GM18502 (cell line): ENCODE measurements at regions not wholly inside any gene's neighbourhood (a gene's known extent, or its start where the extent isn't known, plus 50 kb on each side); places are given as distances from the start of the nearest gene placed in this dataset.
"Not testable (repeated sequence)": the region's sequence is repeated elsewhere in the genome, so short reads cannot be mapped to it uniquely, and the experiment has no call there.

Source experiments
- ATAC-seq: cut with Tn5 transposase; IDR thresholded peaks from one replicate; pipeline ENCODE4 v1.9.1; 2021; ENCODE audit warnings: mild to moderate bottlenecking; ENCODE audit not compliant: unreplicated experiment, poor library complexity

DNA sequence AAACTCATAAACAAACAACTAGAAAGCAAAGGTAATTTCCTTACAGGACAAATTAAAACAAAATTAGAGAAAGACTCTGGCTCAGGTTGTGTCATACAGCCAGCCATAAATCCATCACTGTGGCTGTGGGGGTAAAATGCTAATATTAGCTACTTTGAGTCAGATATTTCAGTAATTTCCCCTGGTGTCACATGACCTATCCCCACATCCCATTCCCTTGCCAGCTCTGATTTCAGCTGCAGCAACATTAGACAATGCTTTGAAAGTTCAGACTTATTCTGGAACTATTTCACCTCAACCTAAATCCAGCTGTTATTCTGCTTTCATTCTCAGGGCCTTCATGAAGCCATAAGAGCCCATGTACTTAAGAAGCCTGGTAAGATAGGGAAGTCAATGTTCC is 55.3 kb downstream of the RPL10L start:
- ATAC-seq, result no peak

- ATAC-seq, result no peak
These were observed 68.8 kb downstream of the RPL10L start for GRCh38 chr14:46582826-46583225.

DNA sequence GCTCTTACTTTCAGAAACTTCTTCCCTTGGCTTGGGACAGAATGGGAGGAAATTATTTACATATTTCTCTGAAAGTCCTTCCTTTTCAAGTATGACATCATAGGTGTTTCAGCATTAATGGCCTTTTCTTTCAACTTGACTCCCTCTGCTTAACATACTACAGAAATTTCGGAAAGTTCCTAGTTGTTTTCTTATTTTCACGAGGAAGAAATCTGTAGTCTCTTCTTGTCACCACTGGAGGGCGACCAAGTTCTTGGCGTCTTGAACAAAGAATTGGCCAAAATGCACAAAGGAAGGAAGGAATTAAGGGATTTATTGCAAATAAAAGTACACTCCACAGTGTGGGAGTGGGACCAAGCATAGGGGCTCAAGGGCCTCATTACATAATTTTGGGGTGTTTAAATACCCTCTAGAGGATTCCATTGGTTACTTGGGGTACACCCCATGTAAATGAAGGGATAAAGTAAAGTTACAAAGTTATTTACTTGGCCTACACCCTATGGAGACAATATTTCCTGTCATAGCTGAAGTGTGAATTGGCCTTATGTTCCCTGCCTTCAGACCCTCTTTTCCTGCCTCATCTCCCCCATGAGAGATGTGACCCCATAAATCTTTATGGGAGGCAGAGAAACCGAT is 70.4 kb downstream of the RPL10L start:
- ATAC-seq, result peak; percentile 83

DNA sequence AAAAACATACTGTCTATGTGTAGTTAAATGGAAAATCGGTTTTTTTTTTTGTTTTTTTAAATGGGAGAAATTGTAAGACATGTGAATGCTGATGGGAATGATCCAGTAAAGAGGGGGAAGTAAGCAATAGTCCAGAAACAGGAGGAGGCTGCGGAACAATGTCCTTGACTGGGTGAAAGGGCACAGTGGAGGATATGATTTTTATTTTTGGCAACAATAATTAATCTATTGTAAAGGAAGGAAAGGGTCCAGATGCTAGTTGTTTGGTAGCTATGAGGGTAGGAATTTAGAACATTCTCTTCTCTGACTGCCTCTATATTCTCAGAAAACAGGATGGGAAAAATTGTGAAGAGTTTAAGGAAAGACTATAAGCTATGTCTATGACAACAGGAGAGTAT is 76.6 kb downstream of the RPL10L start:
- no peak for ATAC-seq

- ATAC-seq, result no peak
These were observed 77.2 kb downstream of the RPL10L start for GRCh38 chr14:46574221-46574977.

DNA sequence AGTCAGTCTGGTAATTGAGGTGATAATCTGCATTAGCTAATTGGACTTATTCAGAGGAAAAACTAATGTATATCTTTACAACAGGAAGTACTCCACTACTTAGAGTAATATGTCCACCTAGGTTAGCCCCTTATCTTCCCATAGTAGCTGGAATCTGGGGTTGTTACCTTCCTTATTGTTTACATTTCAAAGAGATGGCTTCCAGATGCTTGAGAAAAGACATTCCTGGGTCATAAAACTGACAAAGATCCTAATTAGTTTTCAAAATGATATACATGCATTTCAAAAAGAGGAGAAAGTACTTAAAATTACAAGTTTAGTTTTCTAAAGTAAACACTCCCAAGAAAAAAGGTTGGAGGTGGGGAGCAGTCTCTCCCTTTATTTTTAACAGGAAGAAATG is 78.1 kb downstream of the RPL10L start:
- ATAC-seq, result no peak

DNA sequence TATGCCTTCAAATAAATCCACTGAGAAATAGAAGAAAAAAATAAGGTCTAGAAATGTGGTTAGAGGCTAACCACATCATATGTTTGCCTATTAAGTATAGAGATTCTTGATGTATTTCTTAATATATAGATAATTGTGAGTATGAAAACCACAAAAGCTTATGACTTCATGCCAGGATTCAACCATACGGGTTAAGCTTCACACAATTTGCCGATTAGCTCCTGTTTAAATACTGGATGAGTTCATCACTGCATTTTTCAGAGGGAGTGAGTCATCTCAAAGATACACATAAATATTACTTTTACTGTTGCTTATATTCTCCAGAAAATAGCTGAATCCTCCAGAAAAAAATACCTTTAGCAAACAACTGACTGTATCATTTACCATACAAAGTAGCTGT is 79.6 kb downstream of the RPL10L start:
- ATAC-seq, result no peak

- not testable (repeated sequence) for ATAC-seq
These were observed 83.4 kb downstream of the RPL10L start for GRCh38 chr14:46568161-46568560.

DNA sequence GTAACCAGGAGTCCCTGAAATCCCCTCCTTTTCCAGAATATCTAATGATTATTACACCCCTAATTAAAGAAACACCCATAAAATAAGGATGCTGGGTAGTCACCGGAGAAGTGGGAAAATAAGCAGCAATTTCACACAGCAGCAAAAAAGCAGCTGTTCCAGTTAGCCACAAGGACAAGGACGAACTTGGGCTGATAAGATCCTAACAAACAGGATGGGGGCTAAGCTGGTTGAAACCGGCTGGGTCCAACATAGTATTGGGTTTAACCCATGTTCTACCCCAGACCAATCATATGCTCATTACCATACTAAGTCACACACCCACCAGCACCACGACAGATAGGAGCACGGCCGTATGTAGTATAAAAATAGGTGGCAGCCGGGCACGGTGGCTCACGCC is 100.7 kb downstream of the RPL10L start:
- ATAC-seq, result no peak

GRCh38 chr14:46540986-46541385 is 110.6 kb downstream of the RPL10L start:
- ATAC-seq, result no peak

GRCh38 chr14:46519121-46519520 is 132.5 kb downstream of the RPL10L start:
- ATAC-seq, result no peak

DNA sequence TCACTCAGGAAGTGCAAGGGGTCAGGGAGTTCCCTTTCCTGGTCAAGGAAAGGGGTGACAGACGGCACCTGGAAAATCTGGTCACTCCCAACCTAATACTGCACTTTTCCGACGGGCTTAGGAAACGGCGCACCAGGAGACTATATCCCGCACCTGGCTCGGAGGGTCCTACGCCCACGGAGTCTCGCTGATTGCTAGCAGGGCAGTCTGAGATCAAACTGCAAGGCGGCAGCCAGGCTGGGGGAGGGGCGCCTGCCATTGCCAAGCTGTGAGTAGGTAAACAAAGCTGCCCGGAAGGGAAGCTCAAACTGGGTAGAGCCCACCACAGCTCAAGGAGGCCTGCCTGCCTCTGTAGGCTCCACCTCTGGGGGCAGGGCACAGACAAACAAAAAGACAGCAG is 142.8 kb downstream of the RPL10L start:
- not testable (repeated sequence) for ATAC-seq

DNA sequence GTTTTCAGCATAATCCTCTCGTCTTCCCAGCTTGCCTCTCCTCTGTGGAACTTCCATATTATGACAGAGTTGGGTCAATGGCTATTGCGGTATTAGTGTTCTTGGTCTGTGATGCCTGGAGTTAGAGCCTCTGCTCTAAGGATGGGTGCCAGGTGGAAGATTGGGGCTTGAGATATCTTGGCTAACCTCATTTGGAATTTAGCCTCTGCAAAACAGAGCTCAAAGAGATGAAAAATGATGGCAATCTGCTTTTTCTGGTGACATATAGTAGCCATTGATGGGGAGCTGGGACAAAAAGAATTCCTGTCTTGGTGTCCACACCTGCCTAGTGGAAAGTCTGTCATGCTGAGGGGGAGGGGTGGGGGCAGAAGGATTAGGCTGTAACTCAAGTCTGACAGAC is 152.1 kb downstream of the RPL10L start:
- no peak for ATAC-seq

DNA sequence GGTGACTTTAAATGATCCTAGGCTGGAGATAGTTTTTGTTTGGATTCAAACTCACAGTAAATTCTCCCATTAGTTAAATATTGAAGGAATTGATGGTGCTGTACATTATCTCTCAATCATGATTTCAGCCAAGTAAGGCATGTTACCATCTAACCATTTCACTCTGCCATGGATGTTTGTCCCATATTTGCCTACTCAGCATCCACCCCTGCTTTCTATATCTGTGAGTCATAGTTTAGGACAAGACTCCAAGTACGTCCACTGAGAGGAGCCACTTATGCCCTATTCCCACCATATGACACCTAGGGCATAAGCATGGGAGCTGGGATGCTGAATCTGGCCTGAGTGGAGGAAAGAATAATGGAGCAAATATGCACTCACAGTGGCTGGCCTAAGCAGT is 155.2 kb downstream of the RPL10L start:
- no peak for ATAC-seq

- peak; percentile 99 for ATAC-seq
These were observed 161.3 kb downstream of the RPL10L start for GRCh38 chr14:46490238-46490685.

DNA sequence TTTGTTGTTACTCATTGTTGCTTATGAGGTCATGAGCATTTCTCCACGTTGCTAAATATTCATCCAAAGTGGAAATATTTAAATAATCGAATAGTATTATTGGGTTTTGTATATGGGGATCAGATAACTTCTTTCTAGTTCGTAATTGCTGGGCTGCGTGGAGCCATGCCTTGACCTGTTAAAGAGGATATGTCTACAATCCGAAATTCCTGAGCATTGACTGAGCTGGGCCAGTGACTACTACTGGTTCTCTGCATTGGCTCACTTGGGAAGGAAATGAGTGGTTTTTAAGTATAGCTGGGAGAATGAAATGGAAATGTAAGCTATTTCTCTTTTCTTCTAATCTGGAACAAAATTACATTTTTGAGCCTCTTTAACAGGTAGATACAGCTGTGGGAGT is 163.2 kb downstream of the RPL10L start:
- ATAC-seq, result no peak

DNA sequence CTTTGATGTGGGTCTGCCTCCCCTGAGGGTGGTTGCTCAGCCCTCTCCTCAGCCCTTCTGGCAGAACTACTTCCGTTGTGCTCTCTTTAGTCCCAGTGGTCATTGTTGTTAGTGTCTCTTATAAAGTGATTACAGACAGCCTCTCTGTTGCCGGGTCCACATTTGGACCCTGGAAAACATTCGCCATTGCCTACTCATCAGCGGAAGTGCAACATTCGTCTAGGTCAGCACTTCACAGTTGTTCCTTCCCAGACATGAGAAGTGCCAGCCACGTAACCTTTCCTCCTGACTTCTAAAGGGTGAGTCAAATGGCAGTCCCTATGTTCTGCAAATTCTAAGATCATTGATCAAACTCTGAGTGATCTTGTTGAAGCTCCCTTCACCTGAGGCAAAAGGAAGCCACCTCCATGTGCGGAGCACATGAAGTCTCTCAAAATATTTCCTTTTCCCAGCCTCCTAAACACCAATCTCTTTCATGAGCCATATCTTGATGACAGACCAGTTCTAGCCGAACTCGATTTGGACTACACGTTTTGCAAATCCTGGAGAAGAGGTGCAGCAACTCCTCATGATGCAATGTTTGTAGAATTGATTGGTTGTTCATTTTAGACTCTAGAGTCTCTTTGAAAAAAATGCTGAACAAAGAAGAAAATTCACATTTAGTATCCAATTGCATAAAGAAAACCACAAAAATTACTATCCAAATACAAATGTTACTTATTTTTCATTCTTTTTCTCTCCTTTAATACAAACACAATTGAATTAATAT is 163.8 kb downstream of the RPL10L start:
- no peak for ATAC-seq

DNA sequence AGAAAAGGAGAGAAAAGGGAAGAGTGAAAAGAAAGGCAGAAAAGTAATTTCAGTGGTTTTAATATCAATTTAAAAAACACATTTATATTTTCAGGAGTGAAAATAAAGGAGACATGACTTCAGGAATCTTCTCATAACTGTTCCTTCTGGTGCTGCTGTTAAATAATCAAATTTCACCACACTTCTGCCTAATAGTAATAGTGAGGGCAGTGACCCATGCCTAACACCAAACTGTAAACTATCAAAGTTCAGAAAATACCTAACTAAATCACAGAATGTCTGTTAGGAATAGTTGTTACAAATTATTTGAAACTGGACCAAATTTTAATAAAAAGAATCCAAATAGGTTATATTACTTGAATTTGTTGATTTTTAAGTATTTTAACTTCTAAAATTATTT is 169.4 kb downstream of the RPL10L start:
- ATAC-seq, result no peak

- ATAC-seq, result no peak
These were observed 170.8 kb downstream of the RPL10L start for GRCh38 chr14:46480817-46481216.

DNA sequence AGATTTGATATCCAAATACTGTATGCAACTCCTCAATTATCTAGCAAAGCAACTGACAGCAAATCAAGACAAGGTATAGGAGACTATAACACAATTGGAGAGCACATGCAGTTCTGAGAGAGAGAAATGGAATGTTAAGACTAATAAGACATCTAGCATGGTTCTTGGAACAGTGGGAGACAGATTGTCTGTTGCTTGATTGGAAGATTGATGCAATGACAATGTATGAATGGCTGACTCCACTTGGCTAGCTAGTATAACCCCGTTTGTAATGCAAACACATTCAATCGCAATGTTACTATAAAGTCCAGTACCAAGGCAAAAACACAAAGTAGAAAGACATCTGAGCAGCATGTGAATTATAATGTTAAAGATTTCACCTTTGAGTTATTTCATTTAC is 179.3 kb downstream of the RPL10L start:
- no peak for ATAC-seq

GRCh38 chr14:46464341-46464740 is 187.2 kb downstream of the RPL10L start:
- ATAC-seq, result no peak
